ENCODE measurements at regions not wholly inside any gene's neighbourhood (a gene's known extent, or its start where the extent isn't known, plus 50 kb on each side); places are given as distances from the start of the nearest gene placed in this dataset.

GRCh38 chr4:138392751-138393308, 150.7 kb upstream of the SLC7A11 start:
- Histone ChIP-seq H4K20me1 (ENCODE audit: control insufficient read depth, extremely low read depth, insufficient read depth, low read length) (no peaks in the 10 kb centered on the region), H2AFZ (ENCODE audit: control insufficient read depth, low read length) (no peak overlapping the region), H3K9ac (ENCODE audit: control insufficient read depth, extremely low read depth, insufficient read depth, low read length) (no peak overlapping the region), H3K4me3 (ENCODE audit: control insufficient read depth in 2 of 3, extremely low read depth in 1 of 3, insufficient read depth in 2 of 3, low read depth in 1 of 3, low read length in 3 of 3) (no peak overlapping the region), H3K9me3 (ENCODE audit: control insufficient read depth, low read depth, low read length) (no peaks in the 10 kb centered on the region), H3K4me2 (ENCODE audit: control insufficient read depth, extremely low read depth, insufficient read depth, low read depth, low read length) (no peak overlapping the region), H3K9me1 (ENCODE audit: control insufficient read depth, extremely low read depth, insufficient read depth, low read length) (no peaks in the 10 kb centered on the region), H3K27ac (ENCODE audit: control insufficient read depth, insufficient read depth, low read length) (no peak overlapping the region), H3K79me2 (ENCODE audit: control insufficient read depth, insufficient read depth, low read length) (no peaks in the 10 kb centered on the region), H3K36me3 (ENCODE audit: control insufficient read depth in 2 of 2, extremely low read depth in 1 of 2, insufficient read depth in 2 of 2, low read length in 2 of 2) (no peaks in the 10 kb centered on the region), H3K27me3 (ENCODE audit: control insufficient read depth, extremely low read depth, insufficient read depth, low read length) (no peaks in the 10 kb centered on the region), H3K4me1 (ENCODE audit: control insufficient read depth, extremely low read depth, insufficient read depth, low read length) (no peaks in the 10 kb centered on the region)
- dilution Hi-C loops (cut with MboI; ENCODE audit: extremely low pct_ligation_motif_present, low sequenced_read_pairs): no loop called here
- DNase-seq (ENCODE audit: low read depth, low spot score) (no peak), FAIRE-seq (no peak)
- TF ChIP-seq EZH2 (IDR thresholded peaks at IDR 0.05; ENCODE audit: low read length) (no peak), CTCF (optimal IDR thresholded peaks at IDR 0.05 in 1 of 3, IDR thresholded peaks at IDR 0.05 in 1 of 3, conservative IDR thresholded peaks at IDR 0.05 in 1 of 3; ENCODE audit: extremely low read depth in 1 of 3, insufficient read depth in 2 of 3, low read length in 3 of 3) (no peak)

- FAIRE-seq (peak; percentile 57), DNase-seq (ENCODE audit: low read depth, low spot score) (peak; percentile 5)
- no peaks in the 10 kb centered on the region for H4K20me1 ChIP-seq (ENCODE audit: control insufficient read depth, extremely low read depth, insufficient read depth, low read length)
- H3K9me1 ChIP-seq (ENCODE audit: control insufficient read depth, extremely low read depth, insufficient read depth, low read length): no peaks in the 10 kb centered on the region
- dilution Hi-C loops (cut with MboI; ENCODE audit: extremely low pct_ligation_motif_present, low sequenced_read_pairs): no loop called here
- H3K27ac ChIP-seq (ENCODE audit: control insufficient read depth, insufficient read depth, low read length): no peak overlapping the region
- no peak overlapping the region for H3K9ac ChIP-seq (ENCODE audit: control insufficient read depth, extremely low read depth, insufficient read depth, low read length)
- TF ChIP-seq CTCF (optimal IDR thresholded peaks at IDR 0.05 in 1 of 3, IDR thresholded peaks at IDR 0.05 in 1 of 3, conservative IDR thresholded peaks at IDR 0.05 in 1 of 3; ENCODE audit: extremely low read depth in 1 of 3, insufficient read depth in 2 of 3, low read length in 3 of 3): no peak
- H3K36me3 ChIP-seq (ENCODE audit: control insufficient read depth in 2 of 2, extremely low read depth in 1 of 2, insufficient read depth in 2 of 2, low read length in 2 of 2): no peaks in the 10 kb centered on the region
- H3K9me3 ChIP-seq (ENCODE audit: control insufficient read depth, low read depth, low read length): no peaks in the 10 kb centered on the region
- H3K4me3 ChIP-seq (ENCODE audit: control insufficient read depth in 2 of 3, extremely low read depth in 1 of 3, insufficient read depth in 2 of 3, low read depth in 1 of 3, low read length in 3 of 3): no peak overlapping the region
- H3K79me2 ChIP-seq (ENCODE audit: control insufficient read depth, insufficient read depth, low read length): no peaks in the 10 kb centered on the region
- no peak overlapping the region for H3K4me2 ChIP-seq (ENCODE audit: control insufficient read depth, extremely low read depth, insufficient read depth, low read depth, low read length)
- H2AFZ ChIP-seq (ENCODE audit: control insufficient read depth, low read length): no peak overlapping the region
- no peaks in the 10 kb centered on the region for H3K4me1 ChIP-seq (ENCODE audit: control insufficient read depth, extremely low read depth, insufficient read depth, low read length)
- H3K27me3 ChIP-seq (ENCODE audit: control insufficient read depth, extremely low read depth, insufficient read depth, low read length): no peaks in the 10 kb centered on the region
Observed at GRCh38 chr4:138389976-138390685, 148.0 kb upstream of the SLC7A11 start.
